ENCODE measurements at regions not wholly inside any gene's neighbourhood (a gene's known extent, or its start where the extent isn't known, plus 50 kb on each side); places are given as distances from the start of the nearest gene placed in this dataset.

DNA sequence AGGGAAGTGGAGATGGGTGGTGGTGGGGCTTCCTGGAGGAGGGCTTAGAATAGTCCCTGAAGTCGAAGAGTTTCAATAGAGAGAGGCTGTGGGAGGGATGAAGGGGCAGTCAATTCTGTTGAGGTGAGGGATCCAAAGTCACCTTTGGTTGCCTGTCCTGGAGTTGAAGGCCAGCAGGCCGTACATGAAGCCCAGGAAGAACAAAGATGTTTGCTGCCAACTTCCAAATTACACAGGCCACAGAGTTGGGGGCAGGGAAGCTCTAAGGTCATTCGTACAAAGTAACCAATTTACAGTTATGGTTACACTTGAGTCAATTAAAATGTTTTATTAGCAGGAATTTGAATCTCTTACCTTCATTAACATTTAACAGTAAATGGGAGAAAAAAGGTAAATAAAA, 77.9 kb downstream of the FOXB1 start (continued):
- TF ChIP-seq, protein P1, sequence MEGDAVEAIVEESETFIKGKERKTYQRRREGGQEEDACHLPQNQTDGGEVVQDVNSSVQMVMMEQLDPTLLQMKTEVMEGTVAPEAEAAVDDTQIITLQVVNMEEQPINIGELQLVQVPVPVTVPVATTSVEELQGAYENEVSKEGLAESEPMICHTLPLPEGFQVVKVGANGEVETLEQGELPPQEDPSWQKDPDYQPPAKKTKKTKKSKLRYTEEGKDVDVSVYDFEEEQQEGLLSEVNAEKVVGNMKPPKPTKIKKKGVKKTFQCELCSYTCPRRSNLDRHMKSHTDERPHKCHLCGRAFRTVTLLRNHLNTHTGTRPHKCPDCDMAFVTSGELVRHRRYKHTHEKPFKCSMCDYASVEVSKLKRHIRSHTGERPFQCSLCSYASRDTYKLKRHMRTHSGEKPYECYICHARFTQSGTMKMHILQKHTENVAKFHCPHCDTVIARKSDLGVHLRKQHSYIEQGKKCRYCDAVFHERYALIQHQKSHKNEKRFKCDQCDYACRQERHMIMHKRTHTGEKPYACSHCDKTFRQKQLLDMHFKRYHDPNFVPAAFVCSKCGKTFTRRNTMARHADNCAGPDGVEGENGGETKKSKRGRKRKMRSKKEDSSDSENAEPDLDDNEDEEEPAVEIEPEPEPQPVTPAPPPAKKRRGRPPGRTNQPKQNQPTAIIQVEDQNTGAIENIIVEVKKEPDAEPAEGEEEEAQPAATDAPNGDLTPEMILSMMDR (IDR thresholded peaks at IDR 0.05 in 2 of 3, conservative IDR thresholded peaks at IDR 0.05 in 1 of 3; ENCODE audit: borderline replicate concordance in 1 of 3, insufficient read depth in 1 of 3, low read depth in 2 of 3, low read length in 2 of 3) = no peak
- TF ChIP-seq CBX3 (IDR thresholded peaks at IDR 0.05; ENCODE audit: low read depth) (no peak), ZFX (IDR thresholded peaks at IDR 0.05) (no peak), ZNF274 (IDR thresholded peaks at IDR 0.05; ENCODE audit: low read depth, low read length) (no peak), RAD21 (IDR thresholded peaks at IDR 0.05; ENCODE audit: low read depth) (no peak)

DNA sequence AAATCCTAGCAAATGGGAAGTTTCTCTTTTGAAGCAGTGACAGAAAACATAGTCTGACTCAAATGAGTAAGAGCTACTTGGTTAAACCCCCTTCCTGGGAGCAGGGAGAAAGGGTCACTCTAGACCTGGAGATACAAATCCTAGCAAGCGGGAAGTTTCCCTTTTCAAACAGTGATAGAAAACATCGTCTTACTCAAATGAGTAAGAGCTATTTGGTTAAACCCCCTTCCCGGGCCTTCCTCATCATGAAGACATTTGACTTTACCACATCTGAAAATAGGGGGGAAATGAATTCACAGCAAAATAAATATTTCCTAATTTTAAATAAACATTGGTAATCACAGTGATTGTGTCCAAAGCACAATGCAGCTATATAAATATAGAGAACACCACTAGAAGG, 79.2 kb downstream of the FOXB1 start:
- Histone ChIP-seq H4K20me1 (ENCODE audit: insufficient read depth) (no peaks in the 10 kb centered on the region), H3K9ac (ENCODE audit: low read length) (no peak overlapping the region), H3K9me3 (ENCODE audit: control insufficient read depth in 1 of 2, insufficient read depth in 1 of 2, low read depth in 1 of 2, low read length in 2 of 2) (no peaks in the 10 kb centered on the region), H3K79me2 (ENCODE audit: insufficient read depth, low read length) (no peaks in the 10 kb centered on the region), H3K36me3 (ENCODE audit: control insufficient read depth in 1 of 2, insufficient read depth in 2 of 2, low read length in 2 of 2) (no peaks in the 10 kb centered on the region), H2AFZ (ENCODE audit: low read depth, low read length, poor library complexity, severe bottlenecking) (no peak overlapping the region), H3K27ac (ENCODE audit: low read depth, low read length) (no peak overlapping the region), H3K9me2 (ENCODE audit: insufficient read depth) (no peaks in the 10 kb centered on the region), H3K4me3 (replicated peaks in 1 of 2; ENCODE audit: low read depth in 1 of 2, low read length in 2 of 2) (no peak overlapping the region), H3K4me1 (ENCODE audit: control insufficient read depth in 1 of 2, insufficient read depth in 2 of 2, low read length in 2 of 2) (no peaks in the 10 kb centered on the region), H3K4me2 (ENCODE audit: low read length) (no peak overlapping the region), H3K27me3 (ENCODE audit: insufficient read depth, low read length) (peaks cover 45% of the 10 kb centered on the region)
- intact Hi-C loops (cut with micrococcal nuclease) = no loop called here
- no TSS peak for BruUV-seq (replicated peaks)
- ChIA-PET POLR2A (no interaction called here), CTCF (no interaction called here), RAD21 (ENCODE audit: low non-redundant PET in 1 of 2, low total read pairs in 2 of 2, uncharacterized antibody in 2 of 2, unreplicated experiment in 2 of 2) (no interaction called here)
- DNase-seq (ENCODE audit: low read depth, low spot score) (no peak), ATAC-seq (no peak)
- TF ChIP-seq EGR1 (IDR thresholded peaks at IDR 0.05; ENCODE audit: low read depth) (no peak), YY1 (IDR thresholded peaks at IDR 0.05; ENCODE audit: extremely low read depth, insufficient replicate concordance, low read depth, low read length) (no peak), SIN3A (IDR thresholded peaks at IDR 0.05; ENCODE audit: low read depth) (no peak), RAD21 (IDR thresholded peaks at IDR 0.05; ENCODE audit: low read depth) (no peak), POLR2AphosphoS5 (IDR thresholded peaks at IDR 0.05; ENCODE audit: low read depth, low read length) (no peak), ELF1 (IDR thresholded peaks at IDR 0.05; ENCODE audit: borderline replicate concordance, low read depth) (no peak), FOSL1 (IDR thresholded peaks at IDR 0.05; ENCODE audit: low read depth) (no peak), SRF (IDR thresholded peaks at IDR 0.05; ENCODE audit: low read depth) (no peak), TCF7L2 (IDR thresholded peaks at IDR 0.05; ENCODE audit: borderline replicate concordance, extremely low read depth, insufficient read depth, insufficient read length) (no peak), CEBPB (IDR thresholded peaks at IDR 0.05; ENCODE audit: low read depth) (no peak), EZH2phosphoT487 (IDR thresholded peaks at IDR 0.05; ENCODE audit: borderline replicate concordance) (no peak), ZNF274 (IDR thresholded peaks at IDR 0.05; ENCODE audit: low read depth, low read length) (no peak), ZFX (IDR thresholded peaks at IDR 0.05) (no peak)
- TF ChIP-seq, protein P2, sequence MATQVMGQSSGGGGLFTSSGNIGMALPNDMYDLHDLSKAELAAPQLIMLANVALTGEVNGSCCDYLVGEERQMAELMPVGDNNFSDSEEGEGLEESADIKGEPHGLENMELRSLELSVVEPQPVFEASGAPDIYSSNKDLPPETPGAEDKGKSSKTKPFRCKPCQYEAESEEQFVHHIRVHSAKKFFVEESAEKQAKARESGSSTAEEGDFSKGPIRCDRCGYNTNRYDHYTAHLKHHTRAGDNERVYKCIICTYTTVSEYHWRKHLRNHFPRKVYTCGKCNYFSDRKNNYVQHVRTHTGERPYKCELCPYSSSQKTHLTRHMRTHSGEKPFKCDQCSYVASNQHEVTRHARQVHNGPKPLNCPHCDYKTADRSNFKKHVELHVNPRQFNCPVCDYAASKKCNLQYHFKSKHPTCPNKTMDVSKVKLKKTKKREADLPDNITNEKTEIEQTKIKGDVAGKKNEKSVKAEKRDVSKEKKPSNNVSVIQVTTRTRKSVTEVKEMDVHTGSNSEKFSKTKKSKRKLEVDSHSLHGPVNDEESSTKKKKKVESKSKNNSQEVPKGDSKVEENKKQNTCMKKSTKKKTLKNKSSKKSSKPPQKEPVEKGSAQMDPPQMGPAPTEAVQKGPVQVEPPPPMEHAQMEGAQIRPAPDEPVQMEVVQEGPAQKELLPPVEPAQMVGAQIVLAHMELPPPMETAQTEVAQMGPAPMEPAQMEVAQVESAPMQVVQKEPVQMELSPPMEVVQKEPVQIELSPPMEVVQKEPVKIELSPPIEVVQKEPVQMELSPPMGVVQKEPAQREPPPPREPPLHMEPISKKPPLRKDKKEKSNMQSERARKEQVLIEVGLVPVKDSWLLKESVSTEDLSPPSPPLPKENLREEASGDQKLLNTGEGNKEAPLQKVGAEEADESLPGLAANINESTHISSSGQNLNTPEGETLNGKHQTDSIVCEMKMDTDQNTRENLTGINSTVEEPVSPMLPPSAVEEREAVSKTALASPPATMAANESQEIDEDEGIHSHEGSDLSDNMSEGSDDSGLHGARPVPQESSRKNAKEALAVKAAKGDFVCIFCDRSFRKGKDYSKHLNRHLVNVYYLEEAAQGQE (IDR thresholded peaks at IDR 0.05; ENCODE audit: low read depth) = no peak
- TF ChIP-seq, protein P3, sequence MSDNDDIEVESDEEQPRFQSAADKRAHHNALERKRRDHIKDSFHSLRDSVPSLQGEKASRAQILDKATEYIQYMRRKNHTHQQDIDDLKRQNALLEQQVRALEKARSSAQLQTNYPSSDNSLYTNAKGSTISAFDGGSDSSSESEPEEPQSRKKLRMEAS (IDR thresholded peaks at IDR 0.05) = no peak
- TF ChIP-seq, protein P4, sequence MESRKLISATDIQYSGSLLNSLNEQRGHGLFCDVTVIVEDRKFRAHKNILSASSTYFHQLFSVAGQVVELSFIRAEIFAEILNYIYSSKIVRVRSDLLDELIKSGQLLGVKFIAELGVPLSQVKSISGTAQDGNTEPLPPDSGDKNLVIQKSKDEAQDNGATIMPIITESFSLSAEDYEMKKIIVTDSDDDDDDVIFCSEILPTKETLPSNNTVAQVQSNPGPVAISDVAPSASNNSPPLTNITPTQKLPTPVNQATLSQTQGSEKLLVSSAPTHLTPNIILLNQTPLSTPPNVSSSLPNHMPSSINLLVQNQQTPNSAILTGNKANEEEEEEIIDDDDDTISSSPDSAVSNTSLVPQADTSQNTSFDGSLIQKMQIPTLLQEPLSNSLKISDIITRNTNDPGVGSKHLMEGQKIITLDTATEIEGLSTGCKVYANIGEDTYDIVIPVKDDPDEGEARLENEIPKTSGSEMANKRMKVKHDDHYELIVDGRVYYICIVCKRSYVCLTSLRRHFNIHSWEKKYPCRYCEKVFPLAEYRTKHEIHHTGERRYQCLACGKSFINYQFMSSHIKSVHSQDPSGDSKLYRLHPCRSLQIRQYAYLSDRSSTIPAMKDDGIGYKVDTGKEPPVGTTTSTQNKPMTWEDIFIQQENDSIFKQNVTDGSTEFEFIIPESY (IDR thresholded peaks at IDR 0.05; ENCODE audit: extremely low read depth, insufficient replicate concordance, low read length) = no peak
- TF ChIP-seq, protein P5, sequence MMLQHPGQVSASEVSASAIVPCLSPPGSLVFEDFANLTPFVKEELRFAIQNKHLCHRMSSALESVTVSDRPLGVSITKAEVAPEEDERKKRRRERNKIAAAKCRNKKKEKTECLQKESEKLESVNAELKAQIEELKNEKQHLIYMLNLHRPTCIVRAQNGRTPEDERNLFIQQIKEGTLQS (IDR thresholded peaks at IDR 0.05) = no peak

Data from HCT116 (cell line).